DMS153 (cell line): ENCODE measurements at regions not wholly inside any gene's neighbourhood (a gene's known extent, or its start where the extent isn't known, plus 50 kb on each side); places are given as distances from the start of the nearest gene placed in this dataset.
"Not testable (repeated sequence)": the region's sequence is repeated elsewhere in the genome, so short reads cannot be mapped to it uniquely, and the experiment has no call there.

Experiments
- DNase-seq: peaks from one replicate; lab custom pipeline; 2025; lab: John Stamatoyannopoulos, UW

- no peak for DNase-seq
Measured at GRCh38 chr4:124426279-124426678, 286.3 kb downstream of the ANKRD50 start.

- DNase-seq, result peak; percentile 57
Measured at GRCh38 chr4:124427095-124427767, 285.3 kb downstream of the ANKRD50 start.

- no peak for DNase-seq
Measured at GRCh38 chr4:124428648-124429047, 283.9 kb downstream of the ANKRD50 start.

- DNase-seq, result no peak
Measured at GRCh38 chr4:124429746-124430250, 282.7 kb downstream of the ANKRD50 start.

- no peak for DNase-seq
Measured at GRCh38 chr4:124431653-124432192, 280.8 kb downstream of the ANKRD50 start.

GRCh38 chr4:124432500-124432899 is 280.0 kb downstream of the ANKRD50 start:
- DNase-seq, result no peak

- DNase-seq, result no peak
Measured at GRCh38 chr4:124433044-124433443, 279.5 kb downstream of the ANKRD50 start.

GRCh38 chr4:124433500-124433899 is 279.0 kb downstream of the ANKRD50 start:
- no peak for DNase-seq

- DNase-seq, result no peak
Measured at GRCh38 chr4:124435274-124435950, 277.1 kb downstream of the ANKRD50 start.

GRCh38 chr4:124437853-124438495 is 274.6 kb downstream of the ANKRD50 start:
- no peak for DNase-seq

GRCh38 chr4:124445071-124445470 is 267.5 kb downstream of the ANKRD50 start:
- no peak for DNase-seq

- DNase-seq, result no peak
Measured at GRCh38 chr4:124449881-124450280, 262.7 kb downstream of the ANKRD50 start.

GRCh38 chr4:124450851-124451250 is 261.7 kb downstream of the ANKRD50 start:
- no peak for DNase-seq

GRCh38 chr4:124454772-124455270 is 257.7 kb downstream of the ANKRD50 start:
- no peak for DNase-seq

GRCh38 chr4:124455671-124456070 is 256.9 kb downstream of the ANKRD50 start:
- no peak for DNase-seq

- no peak for DNase-seq
Measured at GRCh38 chr4:124459196-124459940, 253.2 kb downstream of the ANKRD50 start.

- DNase-seq, result no peak
Measured at GRCh38 chr4:124459941-124460310, 252.6 kb downstream of the ANKRD50 start.

- DNase-seq, result not testable (repeated sequence)
Measured at GRCh38 chr4:124461592-124461991, 250.9 kb downstream of the ANKRD50 start.

- no peak for DNase-seq
Measured at GRCh38 chr4:124462954-124463828, 249.3 kb downstream of the ANKRD50 start.

GRCh38 chr4:124464836-124465235 is 247.7 kb downstream of the ANKRD50 start:
- no peak for DNase-seq

- no peak for DNase-seq
Measured at GRCh38 chr4:124468360-124468759, 244.2 kb downstream of the ANKRD50 start.
